ENCODE measurements at regions not wholly inside any gene's neighbourhood (a gene's known extent, or its start where the extent isn't known, plus 50 kb on each side); places are given as distances from the start of the nearest gene placed in this dataset.
"Not testable (repeated sequence)": the region's sequence is repeated elsewhere in the genome, so short reads cannot be mapped to it uniquely, and the experiment has no call there.

GRCh38 chr10:8285970-8286369 is 231.5 kb downstream of the GATA3 start:
- H3K18ac ChIP-seq (ENCODE audit: low read depth, low read length); H4K8ac ChIP-seq (ENCODE audit: low read depth in 2 of 2, low read length in 2 of 2); ATAC-seq (ENCODE audit: low read depth); H2BK15ac ChIP-seq (ENCODE audit: low read depth, low read length); H3K9ac ChIP-seq (ENCODE audit: low read depth, low read length); H4K5ac ChIP-seq (ENCODE audit: low read depth, low read length); H3K36me3 ChIP-seq (ENCODE audit: control insufficient read depth, insufficient read depth, low read length); H3K23ac ChIP-seq (ENCODE audit: low read depth, low read length); in situ Hi-C loops (cut with MboI; ENCODE audit: low sequenced_read_pairs); H3K4me1 ChIP-seq (ENCODE audit: control insufficient read depth, insufficient read depth, low read length); H4K20me1 ChIP-seq (ENCODE audit: insufficient read depth, low read length); H3K9me1 ChIP-seq (ENCODE audit: insufficient read depth, low read length); H2AK9ac ChIP-seq (replicated peaks; ENCODE audit: low read depth, low read length, poor library complexity); H3K56ac ChIP-seq (ENCODE audit: extremely low read depth, insufficient read depth, low read length); H3K4ac ChIP-seq (ENCODE audit: low read depth, low read length); intact Hi-C loops (cut with micrococcal nuclease); H3K14ac ChIP-seq (replicated peaks; ENCODE audit: low read depth, low read length); CTCF ChIA-PET; H3K4me2 ChIP-seq (ENCODE audit: low read depth, low read length); H2AK5ac ChIP-seq (ENCODE audit: low read depth, low read length); H3K27ac ChIP-seq (ENCODE audit: insufficient read depth, low read length); DNase-seq; POLR2A ChIA-PET (ENCODE audit: unreplicated experiment); BruUV-seq (replicated peaks); H2BK5ac ChIP-seq (ENCODE audit: low read depth, low read length, poor library complexity, severe bottlenecking); H2AFZ ChIP-seq (replicated peaks; ENCODE audit: low read length, poor library complexity); H3K27me3 ChIP-seq (ENCODE audit: control insufficient read depth, insufficient read depth, low read length); H3K4me3 ChIP-seq (ENCODE audit: insufficient read depth, low read depth, low read length); H4K91ac ChIP-seq (ENCODE audit: insufficient read depth, low read depth, low read length); H2BK20ac ChIP-seq (ENCODE audit: low read depth, low read length); H2BK120ac ChIP-seq (ENCODE audit: low read depth, low read length); H3K9me3 ChIP-seq (ENCODE audit: control insufficient read depth, insufficient read depth, low read length); dilution Hi-C loops (cut with HindIII; ENCODE audit: low sequenced_read_pairs, unreplicated experiment); H3K79me1 ChIP-seq (ENCODE audit: low read depth in 1 of 2, low read length in 2 of 2): not testable (repeated sequence)
- no CpG with 5 or more reads among the region's 4 CpGs for WGBS, 2 experiments (ENCODE audit: extremely low coverage in 2 of 2, insufficient read length in 1 of 2)

Data from IMR-90 (cell line).